ENCODE measurements at regions not wholly inside any gene's neighbourhood (a gene's known extent, or its start where the extent isn't known, plus 50 kb on each side); places are given as distances from the start of the nearest gene placed in this dataset.

- TF ChIP-seq CTCF (conservative IDR thresholded peaks at IDR 0.05 in 1 of 2, IDR thresholded peaks at IDR 0.05 in 1 of 2; ENCODE audit: low read depth in 1 of 2, low read length in 2 of 2) (no peak), EZH2 (IDR thresholded peaks at IDR 0.05; ENCODE audit: low read length, missing control alignments) (no peak)
Measured at GRCh38 chr4:83171436-83172039, 57.0 kb upstream of the PLAC8 start.

Measured in fibroblast of lung (primary cell).